Esophagus squamous epithelium (tissue), 4 donors: ENCODE measurements at regions not wholly inside any gene's neighbourhood (a gene's known extent, or its start where the extent isn't known, plus 50 kb on each side); places are given as distances from the start of the nearest gene placed in this dataset.

Experiments used
- POLR2A ChIP-seq, 4 donors: fragments of 450-650 bp; IDR thresholded peaks; one replicate each; pipeline ENCODE4 v1.6.1; 2017; ENCODE audit warnings: antibody characterized with exemption in 4 of 4, mild to moderate bottlenecking in 4 of 4, moderate library complexity in 3 of 4
- TF ChIP-seq, protein P1 (sequence below), 6 experiments: fragments of 450-650 bp in 4 of 6; fragments of 200-600 bp in 2 of 6; sonication (generic) in 2 of 6; IDR thresholded peaks; one replicate each; pipeline ENCODE4 v1.5.1; 2016 to 2019; ENCODE audit warnings: antibody characterized with exemption in 6 of 6, mild to moderate bottlenecking in 4 of 6, moderate library complexity in 4 of 6

DNA sequence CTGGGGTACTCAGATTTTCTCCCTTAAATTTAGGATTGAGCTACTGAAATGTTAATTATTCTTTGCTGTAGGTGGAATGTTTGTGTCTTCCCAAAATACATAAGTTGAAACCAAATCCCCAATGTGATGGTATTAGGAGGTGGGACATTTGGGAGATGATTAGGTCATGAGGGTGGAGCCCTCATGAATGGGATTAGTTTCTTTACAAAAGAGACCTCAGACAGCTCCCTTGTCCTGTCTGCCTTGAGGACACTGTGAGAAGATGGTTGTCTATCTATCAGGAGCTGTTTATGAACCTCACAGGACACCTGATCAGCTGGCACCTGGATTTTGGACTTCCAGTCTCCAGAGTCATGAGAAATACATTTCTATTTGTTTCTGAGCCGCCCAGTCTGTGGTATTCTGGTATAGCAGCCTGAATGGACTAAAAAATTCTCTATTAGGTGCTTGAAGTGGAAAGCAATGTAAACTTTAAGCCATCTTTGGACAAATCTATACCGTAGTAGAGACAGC lies 99.2 kb upstream of the UXS1 start:
- TF ChIP-seq, protein P1, sequence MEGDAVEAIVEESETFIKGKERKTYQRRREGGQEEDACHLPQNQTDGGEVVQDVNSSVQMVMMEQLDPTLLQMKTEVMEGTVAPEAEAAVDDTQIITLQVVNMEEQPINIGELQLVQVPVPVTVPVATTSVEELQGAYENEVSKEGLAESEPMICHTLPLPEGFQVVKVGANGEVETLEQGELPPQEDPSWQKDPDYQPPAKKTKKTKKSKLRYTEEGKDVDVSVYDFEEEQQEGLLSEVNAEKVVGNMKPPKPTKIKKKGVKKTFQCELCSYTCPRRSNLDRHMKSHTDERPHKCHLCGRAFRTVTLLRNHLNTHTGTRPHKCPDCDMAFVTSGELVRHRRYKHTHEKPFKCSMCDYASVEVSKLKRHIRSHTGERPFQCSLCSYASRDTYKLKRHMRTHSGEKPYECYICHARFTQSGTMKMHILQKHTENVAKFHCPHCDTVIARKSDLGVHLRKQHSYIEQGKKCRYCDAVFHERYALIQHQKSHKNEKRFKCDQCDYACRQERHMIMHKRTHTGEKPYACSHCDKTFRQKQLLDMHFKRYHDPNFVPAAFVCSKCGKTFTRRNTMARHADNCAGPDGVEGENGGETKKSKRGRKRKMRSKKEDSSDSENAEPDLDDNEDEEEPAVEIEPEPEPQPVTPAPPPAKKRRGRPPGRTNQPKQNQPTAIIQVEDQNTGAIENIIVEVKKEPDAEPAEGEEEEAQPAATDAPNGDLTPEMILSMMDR (IDR thresholded peaks at IDR 0.05) = no peak
- no peak for TF ChIP-seq POLR2A (IDR thresholded peaks at IDR 0.05)
